GM12878 (cell line): ENCODE measurements at regions not wholly inside any gene's neighbourhood (a gene's known extent, or its start where the extent isn't known, plus 50 kb on each side); places are given as distances from the start of the nearest gene placed in this dataset.

Experiments
- BCL11A ChIP-seq: IDR thresholded peaks from 2 replicates; pipeline ENCODE4 v1.6.1; 2011; ENCODE audit warnings: low read depth, low read length
- DPF2 ChIP-seq: fragments of 450-650 bp; IDR thresholded peaks from 2 replicates; pipeline ENCODE4 v1.6.1; 2017; ENCODE audit warnings: mild to moderate bottlenecking
- EED ChIP-seq: sonication (generic); IDR thresholded peaks from 2 replicates; pipeline ENCODE4 v1.6.1; 2016; ENCODE audit warnings: antibody characterized with exemption, low read depth
- EP300 ChIP-seq, 2 experiments: fragments of 150-350 bp in 1 of 2; IDR thresholded peaks; 2 replicates each; pipeline ENCODE4 v1.6.1; 2011 to 2012; ENCODE audit warnings: low read depth in 2 of 2, low read length in 2 of 2, borderline replicate concordance in 1 of 2, improper control_type of control experiment in 1 of 2, inconsistent platforms in 1 of 2; ENCODE audit not compliant: control insufficient read depth in 1 of 2
- JUNB ChIP-seq: IDR thresholded peaks from 2 replicates; pipeline ENCODE4 v1.6.1; 2016; ENCODE audit warnings: antibody characterized with exemption, mild to moderate bottlenecking
- MTA2 ChIP-seq: fragments of 450-650 bp; IDR thresholded peaks from 2 replicates; pipeline ENCODE4 v1.6.1; 2016; ENCODE audit warnings: low read depth, mild to moderate bottlenecking, moderate library complexity
- NR2C1 ChIP-seq: fragments of 450-650 bp; IDR thresholded peaks from 2 replicates; pipeline ENCODE4 v1.6.1; 2017; ENCODE audit warnings: antibody characterized with exemption, mild to moderate bottlenecking, moderate library complexity
- PAX5 ChIP-seq: IDR thresholded peaks from 2 replicates; pipeline ENCODE4 v1.6.1; 2011; ENCODE audit warnings: low read depth, low read length, borderline replicate concordance
- RAD51 ChIP-seq: fragments of 450-650 bp; IDR thresholded peaks from 2 replicates; pipeline ENCODE4 v1.6.1; 2016; ENCODE audit warnings: moderate library complexity, mild to moderate bottlenecking, inconsistent platforms
- SREBF1 ChIP-seq: IDR thresholded peaks from 2 replicates; pipeline ENCODE4 v1.6.1; 2012; ENCODE audit warnings: mild to moderate bottlenecking, low read length
- TF ChIP-seq, protein P1 (sequence below): fragments of 450-650 bp; IDR thresholded peaks from 2 replicates; pipeline ENCODE4 v1.6.1; 2018; ENCODE audit warnings: borderline replicate concordance, mild to moderate bottlenecking; ENCODE audit not compliant: partially characterized antibody
- TF ChIP-seq, protein P2 (sequence below): fragments of 450-650 bp; formaldehyde crosslinking; IDR thresholded peaks from 2 replicates; pipeline ENCODE4 v1.4.0; 2020; ENCODE audit warnings: mild to moderate bottlenecking, moderate library complexity
- TF ChIP-seq, protein P3 (sequence below): fragments of 450-650 bp; IDR thresholded peaks from 2 replicates; pipeline ENCODE4 v1.6.1; 2017; ENCODE audit warnings: mild to moderate bottlenecking, moderate library complexity
- TF ChIP-seq, protein P4 (sequence below), 3 experiments: IDR thresholded peaks in 2 of 3; conservative IDR thresholded peaks in 1 of 3; 2 replicates each; pipeline ENCODE4 v1.5.1; 2011; ENCODE audit warnings: low read depth in 3 of 3, low read length in 3 of 3, mild to moderate bottlenecking in 3 of 3, control low read depth in 2 of 3, moderate library complexity in 2 of 3, inconsistent platforms in 1 of 3, mixed read lengths in 1 of 3; ENCODE audit not compliant: control insufficient read depth in 2 of 3, insufficient read depth in 1 of 3; ENCODE audit errors: extremely low read depth in 1 of 3
- TF ChIP-seq, protein P5 (sequence below): fragments of 450-650 bp; IDR thresholded peaks from 2 replicates; pipeline ENCODE4 v1.6.1; 2016; ENCODE audit warnings: mild to moderate bottlenecking

DNA sequence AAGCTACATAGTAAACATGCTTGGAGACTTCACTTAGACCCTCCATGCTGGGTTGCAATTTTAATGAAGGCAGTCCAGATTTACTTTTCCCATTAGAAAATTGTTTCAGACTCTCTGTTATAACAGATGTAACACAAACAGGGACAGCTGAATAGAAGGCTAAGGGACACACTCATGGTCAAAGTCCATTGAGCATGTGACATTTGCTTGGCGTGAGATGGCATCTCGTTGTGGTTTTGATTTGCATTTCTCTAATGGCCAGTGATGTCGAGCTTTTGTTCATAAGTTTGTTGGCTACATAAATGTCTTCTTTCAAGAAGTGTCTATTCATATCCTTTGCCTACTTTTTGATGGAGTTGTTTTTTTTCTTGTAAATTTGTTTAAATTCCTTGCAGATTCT is 358.2 kb upstream of the CLNK start (continued):
- TF ChIP-seq, protein P1, sequence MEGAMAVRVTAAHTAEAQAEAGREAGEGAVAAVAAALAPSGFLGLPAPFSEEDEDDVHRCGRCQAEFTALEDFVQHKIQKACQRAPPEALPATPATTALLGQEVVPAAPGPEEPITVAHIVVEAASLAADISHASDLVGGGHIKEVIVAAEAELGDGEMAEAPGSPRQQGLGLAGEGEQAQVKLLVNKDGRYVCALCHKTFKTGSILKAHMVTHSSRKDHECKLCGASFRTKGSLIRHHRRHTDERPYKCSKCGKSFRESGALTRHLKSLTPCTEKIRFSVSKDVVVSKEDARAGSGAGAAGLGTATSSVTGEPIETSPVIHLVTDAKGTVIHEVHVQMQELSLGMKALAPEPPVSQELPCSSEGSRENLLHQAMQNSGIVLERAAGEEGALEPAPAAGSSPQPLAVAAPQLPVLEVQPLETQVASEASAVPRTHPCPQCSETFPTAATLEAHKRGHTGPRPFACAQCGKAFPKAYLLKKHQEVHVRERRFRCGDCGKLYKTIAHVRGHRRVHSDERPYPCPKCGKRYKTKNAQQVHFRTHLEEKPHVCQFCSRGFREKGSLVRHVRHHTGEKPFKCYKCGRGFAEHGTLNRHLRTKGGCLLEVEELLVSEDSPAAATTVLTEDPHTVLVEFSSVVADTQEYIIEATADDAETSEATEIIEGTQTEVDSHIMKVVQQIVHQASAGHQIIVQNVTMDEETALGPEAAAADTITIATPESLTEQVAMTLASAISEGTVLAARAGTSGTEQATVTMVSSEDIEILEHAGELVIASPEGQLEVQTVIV, result no peak
- TF ChIP-seq DPF2 (0 out of 2 replicates have a peak, but pooled peaks have one; percentile 25), EED (no peak), MTA2 (no peak), SREBF1 (no peak), RAD51 (peak; percentile 51; the same call in 1 of the 2 replicates), BCL11A (no peak), NR2C1 (no peak), PAX5 (no peak), EP300 (IDR thresholded peaks at IDR 0.05; ENCODE audit: borderline replicate concordance in 1 of 2, control insufficient read depth in 1 of 2, low read depth in 2 of 2, low read length in 2 of 2) (peak in 1 of 2 experiments; percentile 13; a peak in 1 of 4 replicates), JUNB (no peak)
- TF ChIP-seq, protein P2, sequence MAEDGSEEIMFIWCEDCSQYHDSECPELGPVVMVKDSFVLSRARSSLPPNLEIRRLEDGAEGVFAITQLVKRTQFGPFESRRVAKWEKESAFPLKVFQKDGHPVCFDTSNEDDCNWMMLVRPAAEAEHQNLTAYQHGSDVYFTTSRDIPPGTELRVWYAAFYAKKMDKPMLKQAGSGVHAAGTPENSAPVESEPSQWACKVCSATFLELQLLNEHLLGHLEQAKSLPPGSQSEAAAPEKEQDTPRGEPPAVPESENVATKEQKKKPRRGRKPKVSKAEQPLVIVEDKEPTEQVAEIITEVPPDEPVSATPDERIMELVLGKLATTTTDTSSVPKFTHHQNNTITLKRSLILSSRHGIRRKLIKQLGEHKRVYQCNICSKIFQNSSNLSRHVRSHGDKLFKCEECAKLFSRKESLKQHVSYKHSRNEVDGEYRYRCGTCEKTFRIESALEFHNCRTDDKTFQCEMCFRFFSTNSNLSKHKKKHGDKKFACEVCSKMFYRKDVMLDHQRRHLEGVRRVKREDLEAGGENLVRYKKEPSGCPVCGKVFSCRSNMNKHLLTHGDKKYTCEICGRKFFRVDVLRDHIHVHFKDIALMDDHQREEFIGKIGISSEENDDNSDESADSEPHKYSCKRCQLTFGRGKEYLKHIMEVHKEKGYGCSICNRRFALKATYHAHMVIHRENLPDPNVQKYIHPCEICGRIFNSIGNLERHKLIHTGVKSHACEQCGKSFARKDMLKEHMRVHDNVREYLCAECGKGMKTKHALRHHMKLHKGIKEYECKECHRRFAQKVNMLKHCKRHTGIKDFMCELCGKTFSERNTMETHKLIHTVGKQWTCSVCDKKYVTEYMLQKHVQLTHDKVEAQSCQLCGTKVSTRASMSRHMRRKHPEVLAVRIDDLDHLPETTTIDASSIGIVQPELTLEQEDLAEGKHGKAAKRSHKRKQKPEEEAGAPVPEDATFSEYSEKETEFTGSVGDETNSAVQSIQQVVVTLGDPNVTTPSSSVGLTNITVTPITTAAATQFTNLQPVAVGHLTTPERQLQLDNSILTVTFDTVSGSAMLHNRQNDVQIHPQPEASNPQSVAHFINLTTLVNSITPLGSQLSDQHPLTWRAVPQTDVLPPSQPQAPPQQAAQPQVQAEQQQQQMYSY, result no peak
- TF ChIP-seq, protein P3, sequence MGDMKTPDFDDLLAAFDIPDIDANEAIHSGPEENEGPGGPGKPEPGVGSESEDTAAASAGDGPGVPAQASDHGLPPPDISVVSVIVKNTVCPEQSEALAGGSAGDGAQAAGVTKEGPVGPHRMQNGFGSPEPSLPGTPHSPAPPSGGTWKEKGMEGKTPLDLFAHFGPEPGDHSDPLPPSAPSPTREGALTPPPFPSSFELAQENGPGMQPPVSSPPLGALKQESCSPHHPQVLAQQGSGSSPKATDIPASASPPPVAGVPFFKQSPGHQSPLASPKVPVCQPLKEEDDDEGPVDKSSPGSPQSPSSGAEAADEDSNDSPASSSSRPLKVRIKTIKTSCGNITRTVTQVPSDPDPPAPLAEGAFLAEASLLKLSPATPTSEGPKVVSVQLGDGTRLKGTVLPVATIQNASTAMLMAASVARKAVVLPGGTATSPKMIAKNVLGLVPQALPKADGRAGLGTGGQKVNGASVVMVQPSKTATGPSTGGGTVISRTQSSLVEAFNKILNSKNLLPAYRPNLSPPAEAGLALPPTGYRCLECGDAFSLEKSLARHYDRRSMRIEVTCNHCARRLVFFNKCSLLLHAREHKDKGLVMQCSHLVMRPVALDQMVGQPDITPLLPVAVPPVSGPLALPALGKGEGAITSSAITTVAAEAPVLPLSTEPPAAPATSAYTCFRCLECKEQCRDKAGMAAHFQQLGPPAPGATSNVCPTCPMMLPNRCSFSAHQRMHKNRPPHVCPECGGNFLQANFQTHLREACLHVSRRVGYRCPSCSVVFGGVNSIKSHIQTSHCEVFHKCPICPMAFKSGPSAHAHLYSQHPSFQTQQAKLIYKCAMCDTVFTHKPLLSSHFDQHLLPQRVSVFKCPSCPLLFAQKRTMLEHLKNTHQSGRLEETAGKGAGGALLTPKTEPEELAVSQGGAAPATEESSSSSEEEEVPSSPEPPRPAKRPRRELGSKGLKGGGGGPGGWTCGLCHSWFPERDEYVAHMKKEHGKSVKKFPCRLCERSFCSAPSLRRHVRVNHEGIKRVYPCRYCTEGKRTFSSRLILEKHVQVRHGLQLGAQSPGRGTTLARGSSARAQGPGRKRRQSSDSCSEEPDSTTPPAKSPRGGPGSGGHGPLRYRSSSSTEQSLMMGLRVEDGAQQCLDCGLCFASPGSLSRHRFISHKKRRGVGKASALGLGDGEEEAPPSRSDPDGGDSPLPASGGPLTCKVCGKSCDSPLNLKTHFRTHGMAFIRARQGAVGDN, result peak; percentile 53; the same call in 1 of the 2 replicates
- TF ChIP-seq, protein P4, sequence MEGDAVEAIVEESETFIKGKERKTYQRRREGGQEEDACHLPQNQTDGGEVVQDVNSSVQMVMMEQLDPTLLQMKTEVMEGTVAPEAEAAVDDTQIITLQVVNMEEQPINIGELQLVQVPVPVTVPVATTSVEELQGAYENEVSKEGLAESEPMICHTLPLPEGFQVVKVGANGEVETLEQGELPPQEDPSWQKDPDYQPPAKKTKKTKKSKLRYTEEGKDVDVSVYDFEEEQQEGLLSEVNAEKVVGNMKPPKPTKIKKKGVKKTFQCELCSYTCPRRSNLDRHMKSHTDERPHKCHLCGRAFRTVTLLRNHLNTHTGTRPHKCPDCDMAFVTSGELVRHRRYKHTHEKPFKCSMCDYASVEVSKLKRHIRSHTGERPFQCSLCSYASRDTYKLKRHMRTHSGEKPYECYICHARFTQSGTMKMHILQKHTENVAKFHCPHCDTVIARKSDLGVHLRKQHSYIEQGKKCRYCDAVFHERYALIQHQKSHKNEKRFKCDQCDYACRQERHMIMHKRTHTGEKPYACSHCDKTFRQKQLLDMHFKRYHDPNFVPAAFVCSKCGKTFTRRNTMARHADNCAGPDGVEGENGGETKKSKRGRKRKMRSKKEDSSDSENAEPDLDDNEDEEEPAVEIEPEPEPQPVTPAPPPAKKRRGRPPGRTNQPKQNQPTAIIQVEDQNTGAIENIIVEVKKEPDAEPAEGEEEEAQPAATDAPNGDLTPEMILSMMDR (IDR thresholded peaks at IDR 0.05 in 2 of 3, conservative IDR thresholded peaks at IDR 0.05 in 1 of 3; ENCODE audit: control insufficient read depth in 2 of 3, extremely low read depth in 1 of 3, insufficient read depth in 1 of 3, low read depth in 3 of 3, low read length in 3 of 3), result no peak
- TF ChIP-seq, protein P5, sequence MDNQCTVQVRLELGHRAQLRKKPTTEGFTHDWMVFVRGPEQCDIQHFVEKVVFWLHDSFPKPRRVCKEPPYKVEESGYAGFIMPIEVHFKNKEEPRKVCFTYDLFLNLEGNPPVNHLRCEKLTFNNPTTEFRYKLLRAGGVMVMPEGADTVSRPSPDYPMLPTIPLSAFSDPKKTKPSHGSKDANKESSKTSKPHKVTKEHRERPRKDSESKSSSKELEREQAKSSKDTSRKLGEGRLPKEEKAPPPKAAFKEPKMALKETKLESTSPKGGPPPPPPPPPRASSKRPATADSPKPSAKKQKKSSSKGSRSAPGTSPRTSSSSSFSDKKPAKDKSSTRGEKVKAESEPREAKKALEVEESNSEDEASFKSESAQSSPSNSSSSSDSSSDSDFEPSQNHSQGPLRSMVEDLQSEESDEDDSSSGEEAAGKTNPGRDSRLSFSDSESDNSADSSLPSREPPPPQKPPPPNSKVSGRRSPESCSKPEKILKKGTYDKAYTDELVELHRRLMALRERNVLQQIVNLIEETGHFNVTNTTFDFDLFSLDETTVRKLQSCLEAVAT, result no peak
